HG03432 (cell line): ENCODE measurements at regions not wholly inside any gene's neighbourhood (a gene's known extent, or its start where the extent isn't known, plus 50 kb on each side); places are given as distances from the start of the nearest gene placed in this dataset.
"Not testable (repeated sequence)": the region's sequence is repeated elsewhere in the genome, so short reads cannot be mapped to it uniquely, and the experiment has no call there.

ENCODE experiments used
- ATAC-seq: cut with Tn5 transposase; IDR thresholded peaks from one replicate; pipeline ENCODE4 v1.9.1; 2021; ENCODE audit warnings: mild to moderate bottlenecking, moderate library complexity; ENCODE audit not compliant: unreplicated experiment

- not testable (repeated sequence) for ATAC-seq
These were observed 72.4 kb downstream of the HNRNPD start for GRCh38 chr4:82301390-82301789.

- ATAC-seq, result peak; percentile 100
These were observed 80.5 kb downstream of the HNRNPD start for GRCh38 chr4:82293304-82293703.

- ATAC-seq, result no peak
These were observed 86.1 kb downstream of the HNRNPD start for GRCh38 chr4:82287720-82288119.

- ATAC-seq, result peak; percentile 100
These were observed 88.7 kb downstream of the HNRNPD start for GRCh38 chr4:82284858-82285805.

GRCh38 chr4:82284475-82284857 is 89.3 kb downstream of the HNRNPD start:
- no peak for ATAC-seq

- no peak for ATAC-seq
These were observed 90.9 kb downstream of the HNRNPD start for GRCh38 chr4:82282875-82283274.

- ATAC-seq, result not testable (repeated sequence)
These were observed 94.2 kb downstream of the HNRNPD start for GRCh38 chr4:82279550-82279949.

GRCh38 chr4:82276332-82276640 is 97.5 kb downstream of the HNRNPD start:
- ATAC-seq, result no peak

- no peak for ATAC-seq
These were observed 98.1 kb downstream of the HNRNPD start for GRCh38 chr4:82275431-82276331.

GRCh38 chr4:82274700-82275099 is 99.1 kb downstream of the HNRNPD start:
- not testable (repeated sequence) for ATAC-seq

GRCh38 chr4:82272523-82272922 is 101.3 kb downstream of the HNRNPD start:
- ATAC-seq, result not testable (repeated sequence)

GRCh38 chr4:82271915-82272480 is 101.8 kb downstream of the HNRNPD start:
- not testable (repeated sequence) for ATAC-seq

- ATAC-seq, result peak; percentile 8
These were observed 105.0 kb downstream of the HNRNPD start for GRCh38 chr4:82268826-82269193.

GRCh38 chr4:82268050-82268825 is 105.6 kb downstream of the HNRNPD start:
- peak; percentile 97 for ATAC-seq

- ATAC-seq, result no peak
These were observed 106.3 kb downstream of the HNRNPD start for GRCh38 chr4:82267506-82267905.

- ATAC-seq, result no peak
These were observed 107.4 kb downstream of the HNRNPD start for GRCh38 chr4:82266345-82266744.

- ATAC-seq, result no peak
These were observed 112.7 kb downstream of the HNRNPD start for GRCh38 chr4:82261084-82261483.

- ATAC-seq, result no peak
These were observed 113.2 kb downstream of the HNRNPD start for GRCh38 chr4:82260632-82261031.

GRCh38 chr4:82256718-82257117 is 117.1 kb downstream of the HNRNPD start:
- ATAC-seq, result no peak

GRCh38 chr4:82255657-82256056 is 118.1 kb downstream of the HNRNPD start:
- no peak for ATAC-seq
